HG02884 (cell line): ENCODE measurements at regions not wholly inside any gene's neighbourhood (a gene's known extent, or its start where the extent isn't known, plus 50 kb on each side); places are given as distances from the start of the nearest gene placed in this dataset.
"Not testable (repeated sequence)": the region's sequence is repeated elsewhere in the genome, so short reads cannot be mapped to it uniquely, and the experiment has no call there.

Experiments used
- ATAC-seq: cut with Tn5 transposase; IDR thresholded peaks from one replicate; pipeline ENCODE4 v1.9.1; 2021; ENCODE audit warnings: mild to moderate bottlenecking, moderate library complexity; ENCODE audit not compliant: unreplicated experiment

GRCh38 chr20:22944062-22944461 is 91.0 kb upstream of the SSTR4 start:
- no peak for ATAC-seq

GRCh38 chr20:22944936-22945335 is 90.2 kb upstream of the SSTR4 start:
- no peak for ATAC-seq

GRCh38 chr20:22946596-22946995 is 88.5 kb upstream of the SSTR4 start:
- ATAC-seq = no peak

GRCh38 chr20:22949331-22950109 is 85.6 kb upstream of the SSTR4 start:
- ATAC-seq = no peak

GRCh38 chr20:22951966-22952365 is 83.1 kb upstream of the SSTR4 start:
- no peak for ATAC-seq

GRCh38 chr20:22954661-22955060 is 80.5 kb upstream of the SSTR4 start:
- ATAC-seq = no peak

GRCh38 chr20:22958390-22958789 is 76.7 kb upstream of the SSTR4 start:
- ATAC-seq = no peak

GRCh38 chr20:22962567-22963439 is 72.3 kb upstream of the SSTR4 start:
- ATAC-seq = no peak

GRCh38 chr20:22963581-22963980 is 71.5 kb upstream of the SSTR4 start:
- ATAC-seq = no peak

- ATAC-seq = no peak
These were observed 68.2 kb upstream of the SSTR4 start for GRCh38 chr20:22966787-22967464.

- ATAC-seq = not testable (repeated sequence)
These were observed 67.4 kb upstream of the SSTR4 start for GRCh38 chr20:22967706-22968105.

GRCh38 chr20:22969031-22969430 is 66.1 kb upstream of the SSTR4 start:
- not testable (repeated sequence) for ATAC-seq

- not testable (repeated sequence) for ATAC-seq
These were observed 64.0 kb upstream of the SSTR4 start for GRCh38 chr20:22971077-22971476.

GRCh38 chr20:22974354-22974753 is 60.8 kb upstream of the SSTR4 start:
- no peak for ATAC-seq

- no peak for ATAC-seq
These were observed 57.9 kb upstream of the SSTR4 start for GRCh38 chr20:22977047-22977785.

GRCh38 chr20:22984008-22984407 is 51.1 kb upstream of the SSTR4 start:
- no peak for ATAC-seq

- ATAC-seq = no peak
These were observed 50.5 kb upstream of the SSTR4 start for GRCh38 chr20:22984606-22985005.

- ATAC-seq = no peak
These were observed 49.8 kb upstream of the SSTR4 start for GRCh38 chr20:22985239-22985778.
